Neural cell (in vitro differentiated cells): ENCODE measurements at regions not wholly inside any gene's neighbourhood (a gene's known extent, or its start where the extent isn't known, plus 50 kb on each side); places are given as distances from the start of the nearest gene placed in this dataset.

Source experiments
- H2AFZ ChIP-seq: fragments of 200-600, 300-800 bp; sonication (generic), shearing (Covaris generic); 2 replicates; pipeline ENCODE4 v1.6.0; 2014; ENCODE audit warnings: low read depth, mild to moderate bottlenecking, antibody characterized with exemption, low read length, moderate library complexity
- H3F3A ChIP-seq: fragments of 200-600 bp; shearing (Covaris generic); 2 replicates; pipeline ENCODE4 v1.6.1; 2016; ENCODE audit warnings: mild to moderate bottlenecking, moderate library complexity, mixed read lengths, antibody characterized with exemption, low read length; ENCODE audit not compliant: insufficient read depth, poor library complexity, severe bottlenecking
- H3K27ac ChIP-seq: fragments of 200-600, 300-800 bp; sonication (generic), shearing (Covaris generic); 2 replicates; pipeline ENCODE4 v1.5.1; 2014; ENCODE audit warnings: mild to moderate bottlenecking, low read length, moderate library complexity
- H3K27me3 ChIP-seq: fragments of 300-800, 200-600 bp; sonication (generic), shearing (Covaris generic); 2 replicates; pipeline ENCODE4 v1.6.0; 2014; ENCODE audit warnings: mild to moderate bottlenecking, low read depth, low read length, moderate library complexity; ENCODE audit not compliant: insufficient read depth
- H3K36me3 ChIP-seq: fragments of 300-800, 200-600 bp; sonication (generic), shearing (Covaris generic); 2 replicates; pipeline ENCODE4 v1.5.1; 2014; ENCODE audit warnings: mild to moderate bottlenecking, antibody characterized with exemption, low read length, moderate library complexity; ENCODE audit not compliant: insufficient read depth
- H3K4me2 ChIP-seq: fragments of 300-800, 200-600 bp; sonication (generic), shearing (Covaris generic); 2 replicates; pipeline ENCODE4 v1.6.0; 2014; ENCODE audit warnings: mild to moderate bottlenecking, low read length
- H3K4me3 ChIP-seq: fragments of 300-800, 200-600 bp; sonication (generic), shearing (Covaris generic); 2 replicates; pipeline ENCODE4 v1.5.1; 2014; ENCODE audit warnings: mild to moderate bottlenecking, low read length, moderate library complexity
- H3K79me2 ChIP-seq: fragments of 200-600 bp; shearing (Covaris generic); replicated peaks from 2 replicates; pipeline ENCODE4 v1.6.0; 2014; ENCODE audit warnings: mild to moderate bottlenecking, low read length, moderate library complexity; ENCODE audit not compliant: insufficient read depth
- H3K9ac ChIP-seq: fragments of 300-800, 200-600 bp; sonication (generic), shearing (Covaris generic); 2 replicates; pipeline ENCODE4 v1.6.1; 2016; ENCODE audit warnings: mild to moderate bottlenecking, low read length, mixed read lengths
- H3K9me2 ChIP-seq: fragments of 200-600 bp; shearing (Covaris generic); 2 replicates; pipeline ENCODE4 v1.6.1; 2016; ENCODE audit warnings: mild to moderate bottlenecking, low read length, mixed read lengths; ENCODE audit not compliant: insufficient read depth
- H3K9me3 ChIP-seq: fragments of 200-600, 300-800 bp; sonication (generic), shearing (Covaris generic); 2 replicates; pipeline ENCODE4 v1.6.1; 2016; ENCODE audit warnings: mild to moderate bottlenecking, mixed run types, low read length, moderate library complexity, mixed read lengths
- H4K20me1 ChIP-seq: fragments of 200-600 bp; shearing (Covaris generic); 2 replicates; pipeline ENCODE4 v1.6.1; 2016; ENCODE audit warnings: mild to moderate bottlenecking, mixed run types; ENCODE audit not compliant: insufficient read depth
- EP300 ChIP-seq: fragments of 450-650 bp; conservative IDR thresholded peaks from 2 replicates; pipeline ENCODE4 v1.6.1; 2014; ENCODE audit warnings: antibody characterized with exemption, mild to moderate bottlenecking, moderate library complexity; ENCODE audit not compliant: poor library complexity, severe bottlenecking
- EZH2 ChIP-seq: fragments of 200-600, 300-800 bp; shearing (Covaris generic), sonication (generic); IDR thresholded peaks from 2 replicates; pipeline ENCODE4 v1.6.1; 2014; ENCODE audit warnings: antibody characterized with exemption, low read length, borderline replicate concordance, mild to moderate bottlenecking; ENCODE audit not compliant: insufficient read depth, poor library complexity, severe bottlenecking
- MXI1 ChIP-seq: fragments of 450-650 bp; conservative IDR thresholded peaks from 2 replicates; pipeline ENCODE4 v1.6.1; 2014; ENCODE audit warnings: antibody characterized with exemption, mild to moderate bottlenecking; ENCODE audit not compliant: poor library complexity, severe bottlenecking
- POLR2AphosphoS5 ChIP-seq: IDR thresholded peaks from 2 replicates; pipeline ENCODE4 v1.6.1; 2012
- RAD21 ChIP-seq: fragments of 450-650 bp; conservative IDR thresholded peaks from 2 replicates; pipeline ENCODE4 v1.6.1; 2014; ENCODE audit warnings: antibody characterized with exemption, mild to moderate bottlenecking, moderate library complexity
- SMC3 ChIP-seq: fragments of 450-650 bp; conservative IDR thresholded peaks from 2 replicates; pipeline ENCODE4 v1.6.1; 2014; ENCODE audit warnings: antibody characterized with exemption, mild to moderate bottlenecking, moderate library complexity; ENCODE audit not compliant: poor library complexity
- TAF1 ChIP-seq: IDR thresholded peaks from 2 replicates; pipeline ENCODE4 v1.6.1; 2012; ENCODE audit warnings: low read depth
- TF ChIP-seq, protein P1 (sequence below): IDR thresholded peaks from 2 replicates; pipeline ENCODE4 v1.6.1; 2012; ENCODE audit warnings: borderline replicate concordance
- TF ChIP-seq, protein P2 (sequence below): fragments of 450-650 bp; IDR thresholded peaks from 2 replicates; pipeline ENCODE4 v1.5.1; 2014; ENCODE audit warnings: antibody characterized with exemption, mild to moderate bottlenecking, moderate library complexity; ENCODE audit not compliant: poor library complexity, severe bottlenecking

DNA sequence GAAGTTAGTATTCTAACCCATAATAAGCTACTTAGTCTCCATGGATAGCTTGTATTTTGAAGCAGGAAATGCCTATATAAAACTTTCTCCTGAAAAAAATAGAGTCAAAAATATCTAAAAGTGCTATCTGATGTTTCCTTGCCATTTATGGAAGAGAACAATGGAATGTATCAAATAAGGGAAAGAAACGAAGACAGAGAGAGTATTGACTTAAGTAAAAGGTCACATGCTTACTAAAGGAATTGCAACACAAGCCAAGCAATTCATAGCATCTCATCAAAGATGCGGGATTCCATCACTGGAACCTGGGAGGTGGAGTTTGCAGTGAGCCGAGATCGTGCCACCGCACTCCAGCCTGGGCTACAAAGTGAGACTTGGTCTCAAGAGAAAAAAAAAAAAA, 112.9 kb upstream of the DTNBP1 start:
- Histone ChIP-seq H3F3A (no peaks in the 10 kb centered on the region), H2AFZ (no peak overlapping the region), H3K79me2 (no peaks in the 10 kb centered on the region), H3K4me2 (no peak overlapping the region), H3K36me3 (no peaks in the 10 kb centered on the region), H3K9ac (no peak overlapping the region), H3K27me3 (no peaks in the 10 kb centered on the region), H3K27ac (no peak overlapping the region), H3K9me3 (no peaks in the 10 kb centered on the region), H4K20me1 (no peaks in the 10 kb centered on the region), H3K4me3 (no peak overlapping the region), H3K9me2 (no peaks in the 10 kb centered on the region)
- TF ChIP-seq TAF1 (no peak), EP300 (no peak), RAD21 (no peak), SMC3 (no peak), EZH2 (no peak), POLR2AphosphoS5 (no peak), MXI1 (no peak)
- TF ChIP-seq, protein P1, sequence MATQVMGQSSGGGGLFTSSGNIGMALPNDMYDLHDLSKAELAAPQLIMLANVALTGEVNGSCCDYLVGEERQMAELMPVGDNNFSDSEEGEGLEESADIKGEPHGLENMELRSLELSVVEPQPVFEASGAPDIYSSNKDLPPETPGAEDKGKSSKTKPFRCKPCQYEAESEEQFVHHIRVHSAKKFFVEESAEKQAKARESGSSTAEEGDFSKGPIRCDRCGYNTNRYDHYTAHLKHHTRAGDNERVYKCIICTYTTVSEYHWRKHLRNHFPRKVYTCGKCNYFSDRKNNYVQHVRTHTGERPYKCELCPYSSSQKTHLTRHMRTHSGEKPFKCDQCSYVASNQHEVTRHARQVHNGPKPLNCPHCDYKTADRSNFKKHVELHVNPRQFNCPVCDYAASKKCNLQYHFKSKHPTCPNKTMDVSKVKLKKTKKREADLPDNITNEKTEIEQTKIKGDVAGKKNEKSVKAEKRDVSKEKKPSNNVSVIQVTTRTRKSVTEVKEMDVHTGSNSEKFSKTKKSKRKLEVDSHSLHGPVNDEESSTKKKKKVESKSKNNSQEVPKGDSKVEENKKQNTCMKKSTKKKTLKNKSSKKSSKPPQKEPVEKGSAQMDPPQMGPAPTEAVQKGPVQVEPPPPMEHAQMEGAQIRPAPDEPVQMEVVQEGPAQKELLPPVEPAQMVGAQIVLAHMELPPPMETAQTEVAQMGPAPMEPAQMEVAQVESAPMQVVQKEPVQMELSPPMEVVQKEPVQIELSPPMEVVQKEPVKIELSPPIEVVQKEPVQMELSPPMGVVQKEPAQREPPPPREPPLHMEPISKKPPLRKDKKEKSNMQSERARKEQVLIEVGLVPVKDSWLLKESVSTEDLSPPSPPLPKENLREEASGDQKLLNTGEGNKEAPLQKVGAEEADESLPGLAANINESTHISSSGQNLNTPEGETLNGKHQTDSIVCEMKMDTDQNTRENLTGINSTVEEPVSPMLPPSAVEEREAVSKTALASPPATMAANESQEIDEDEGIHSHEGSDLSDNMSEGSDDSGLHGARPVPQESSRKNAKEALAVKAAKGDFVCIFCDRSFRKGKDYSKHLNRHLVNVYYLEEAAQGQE: no peak
- TF ChIP-seq, protein P2, sequence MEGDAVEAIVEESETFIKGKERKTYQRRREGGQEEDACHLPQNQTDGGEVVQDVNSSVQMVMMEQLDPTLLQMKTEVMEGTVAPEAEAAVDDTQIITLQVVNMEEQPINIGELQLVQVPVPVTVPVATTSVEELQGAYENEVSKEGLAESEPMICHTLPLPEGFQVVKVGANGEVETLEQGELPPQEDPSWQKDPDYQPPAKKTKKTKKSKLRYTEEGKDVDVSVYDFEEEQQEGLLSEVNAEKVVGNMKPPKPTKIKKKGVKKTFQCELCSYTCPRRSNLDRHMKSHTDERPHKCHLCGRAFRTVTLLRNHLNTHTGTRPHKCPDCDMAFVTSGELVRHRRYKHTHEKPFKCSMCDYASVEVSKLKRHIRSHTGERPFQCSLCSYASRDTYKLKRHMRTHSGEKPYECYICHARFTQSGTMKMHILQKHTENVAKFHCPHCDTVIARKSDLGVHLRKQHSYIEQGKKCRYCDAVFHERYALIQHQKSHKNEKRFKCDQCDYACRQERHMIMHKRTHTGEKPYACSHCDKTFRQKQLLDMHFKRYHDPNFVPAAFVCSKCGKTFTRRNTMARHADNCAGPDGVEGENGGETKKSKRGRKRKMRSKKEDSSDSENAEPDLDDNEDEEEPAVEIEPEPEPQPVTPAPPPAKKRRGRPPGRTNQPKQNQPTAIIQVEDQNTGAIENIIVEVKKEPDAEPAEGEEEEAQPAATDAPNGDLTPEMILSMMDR: no peak

DNA sequence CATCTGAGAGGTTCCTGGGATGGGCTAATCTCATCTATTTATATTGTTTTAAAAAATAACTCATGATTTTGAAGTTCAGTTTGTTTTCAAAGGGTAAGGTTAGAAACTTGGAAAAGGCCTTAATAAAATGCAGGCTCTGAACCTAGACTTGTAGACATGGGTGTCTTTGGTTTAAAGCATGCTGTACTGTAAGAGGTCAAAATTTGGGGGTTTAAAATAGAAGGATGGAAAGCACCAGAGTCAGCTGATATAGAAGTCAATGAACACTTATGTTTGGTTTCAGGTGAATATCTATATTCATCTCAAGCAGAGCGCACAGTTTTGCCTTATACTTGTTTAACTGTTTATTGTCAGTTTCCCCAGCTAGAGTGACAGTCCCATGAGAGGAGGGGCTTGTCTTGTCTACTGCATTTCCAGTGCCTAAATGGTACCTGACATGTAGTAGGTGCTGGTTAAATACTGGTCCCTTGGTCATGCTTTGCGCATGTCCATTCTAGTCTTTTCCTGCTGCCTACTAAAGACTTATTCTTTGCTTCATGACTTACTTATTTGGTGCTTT, 112.3 kb upstream of the DTNBP1 start:
- Histone ChIP-seq H3K36me3 (no peaks in the 10 kb centered on the region), H3F3A (no peaks in the 10 kb centered on the region), H3K27me3 (no peaks in the 10 kb centered on the region), H4K20me1 (no peaks in the 10 kb centered on the region), H3K79me2 (no peaks in the 10 kb centered on the region), H3K9me2 (no peaks in the 10 kb centered on the region), H3K9ac (no peak overlapping the region), H3K4me3 (no peak overlapping the region), H3K4me2 (no peak overlapping the region), H3K9me3 (no peaks in the 10 kb centered on the region), H3K27ac (no peak overlapping the region), H2AFZ (no peak overlapping the region)
- TF ChIP-seq EZH2: no peak
- no peak for TF ChIP-seq RAD21
- TF ChIP-seq EP300: no peak
- TF ChIP-seq TAF1: no peak
